ENCODE measurements at regions not wholly inside any gene's neighbourhood (a gene's known extent, or its start where the extent isn't known, plus 50 kb on each side); places are given as distances from the start of the nearest gene placed in this dataset.

DNA sequence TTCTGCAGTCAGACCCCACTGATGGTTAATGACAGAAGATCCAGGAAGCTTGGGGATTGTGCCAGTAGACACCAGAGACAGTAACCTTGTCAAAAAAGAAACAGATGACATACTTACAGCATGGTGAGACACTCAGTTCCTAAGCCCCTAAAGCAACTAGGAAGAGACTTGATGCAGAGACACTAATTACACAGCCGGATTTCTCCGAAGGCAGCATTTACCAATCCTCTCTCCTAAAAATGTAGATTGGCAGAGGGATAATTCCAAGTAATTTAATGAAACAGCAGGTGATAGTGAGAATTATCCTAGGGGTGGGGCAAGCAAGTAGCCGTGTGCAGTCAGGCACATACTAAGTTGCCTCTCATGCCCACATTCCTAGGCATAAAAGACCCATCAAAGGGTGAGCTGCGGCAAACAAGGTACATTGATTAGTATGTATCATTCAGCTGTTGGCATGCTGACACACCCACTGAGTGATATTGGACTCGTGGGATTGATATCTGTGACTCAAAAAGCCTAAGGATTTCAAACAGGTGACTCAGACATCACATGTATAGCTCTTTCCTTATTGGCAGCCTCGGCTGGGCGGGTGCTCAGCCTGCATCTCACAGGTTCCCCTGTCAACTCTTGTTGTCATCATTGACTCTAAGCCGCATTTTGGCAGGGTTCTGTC, 296.7 kb upstream of the ATP5MC3 start:
- Histone ChIP-seq H3K4me1 (no peaks in the 10 kb centered on the region), H3K27ac (no peak overlapping the region), H3K9me3 (no peaks in the 10 kb centered on the region), H3K36me3 (no peaks in the 10 kb centered on the region), H3K27me3 (no peaks in the 10 kb centered on the region), H3K4me3 (no peak overlapping the region)
- WGBS, 5 donors, result 57 to 83% (median 72%) methylated on average over 8 of the region's 8 CpGs
- TF ChIP-seq POLR2A (IDR thresholded peaks at IDR 0.05) (no peak), EP300 (IDR thresholded peaks at IDR 0.05) (no peak), POLR2AphosphoS5 (IDR thresholded peaks at IDR 0.05) (no peak)
- TF ChIP-seq, protein P1, sequence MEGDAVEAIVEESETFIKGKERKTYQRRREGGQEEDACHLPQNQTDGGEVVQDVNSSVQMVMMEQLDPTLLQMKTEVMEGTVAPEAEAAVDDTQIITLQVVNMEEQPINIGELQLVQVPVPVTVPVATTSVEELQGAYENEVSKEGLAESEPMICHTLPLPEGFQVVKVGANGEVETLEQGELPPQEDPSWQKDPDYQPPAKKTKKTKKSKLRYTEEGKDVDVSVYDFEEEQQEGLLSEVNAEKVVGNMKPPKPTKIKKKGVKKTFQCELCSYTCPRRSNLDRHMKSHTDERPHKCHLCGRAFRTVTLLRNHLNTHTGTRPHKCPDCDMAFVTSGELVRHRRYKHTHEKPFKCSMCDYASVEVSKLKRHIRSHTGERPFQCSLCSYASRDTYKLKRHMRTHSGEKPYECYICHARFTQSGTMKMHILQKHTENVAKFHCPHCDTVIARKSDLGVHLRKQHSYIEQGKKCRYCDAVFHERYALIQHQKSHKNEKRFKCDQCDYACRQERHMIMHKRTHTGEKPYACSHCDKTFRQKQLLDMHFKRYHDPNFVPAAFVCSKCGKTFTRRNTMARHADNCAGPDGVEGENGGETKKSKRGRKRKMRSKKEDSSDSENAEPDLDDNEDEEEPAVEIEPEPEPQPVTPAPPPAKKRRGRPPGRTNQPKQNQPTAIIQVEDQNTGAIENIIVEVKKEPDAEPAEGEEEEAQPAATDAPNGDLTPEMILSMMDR (IDR thresholded peaks at IDR 0.05), result no peak
- no peak for DNase-seq
- intact Hi-C loops (cut with DNase I; ENCODE audit: low total_unique reads), result no loop called here

DNA sequence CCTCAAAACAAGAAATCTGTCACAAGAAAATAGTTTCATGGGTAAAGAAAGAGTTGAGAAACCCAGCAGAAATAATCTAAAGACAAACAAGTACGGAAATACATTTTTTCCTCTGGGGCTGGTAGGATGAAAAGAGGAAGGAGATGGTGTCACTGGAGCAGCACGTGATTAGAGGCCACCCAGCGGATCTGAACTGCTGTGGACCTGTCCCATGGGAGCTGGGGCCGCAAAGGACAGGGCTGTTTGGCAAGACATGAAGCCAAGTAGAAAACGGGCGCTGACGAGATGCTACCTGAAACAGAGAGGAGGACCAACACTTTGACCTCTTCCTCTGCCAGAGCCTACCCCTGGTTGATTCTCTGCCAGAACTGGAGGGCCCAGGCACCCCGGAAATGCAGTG, 295.4 kb upstream of the ATP5MC3 start:
- H3K27ac ChIP-seq, result no peak overlapping the region
- no peaks in the 10 kb centered on the region for H3K36me3 ChIP-seq
- 70 to 84% (median 84%) methylated on average over 8 of the region's 8 CpGs for WGBS, 5 donors
- intact Hi-C loops (cut with DNase I; ENCODE audit: low total_unique reads), result no loop called here
- DNase-seq, result no peak
- H3K9me3 ChIP-seq, result no peaks in the 10 kb centered on the region
- TF ChIP-seq POLR2AphosphoS5 (IDR thresholded peaks at IDR 0.05) (no peak), EP300 (IDR thresholded peaks at IDR 0.05) (no peak), POLR2A (IDR thresholded peaks at IDR 0.05) (no peak)
- TF ChIP-seq, protein P1 (IDR thresholded peaks at IDR 0.05), result no peak
- no peaks in the 10 kb centered on the region for H3K27me3 ChIP-seq
- no peaks in the 10 kb centered on the region for H3K4me1 ChIP-seq
- no peak overlapping the region for H3K4me3 ChIP-seq

DNA sequence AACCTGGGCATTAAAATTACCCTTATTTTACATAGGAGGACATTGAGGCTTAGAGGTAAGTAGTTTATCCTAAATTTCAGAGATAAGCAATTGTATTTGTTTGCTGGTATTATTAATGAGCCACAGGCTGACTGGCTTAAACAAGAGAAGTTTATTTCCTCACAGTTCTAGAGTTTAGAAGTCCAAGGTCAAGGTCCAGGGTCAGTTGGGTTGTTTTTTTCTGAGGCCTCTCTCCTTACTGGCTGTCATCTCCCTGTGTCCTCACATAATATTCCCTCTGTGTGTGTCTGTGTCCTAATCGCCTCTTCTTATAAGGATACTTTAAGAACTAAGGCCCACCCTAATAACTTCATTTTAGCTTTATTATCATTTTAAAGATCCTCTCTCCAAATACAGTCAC, 294.9 kb upstream of the ATP5MC3 start:
- no peak for DNase-seq
- Histone ChIP-seq H3K4me1 (no peaks in the 10 kb centered on the region), H3K9me3 (no peaks in the 10 kb centered on the region), H3K36me3 (no peaks in the 10 kb centered on the region), H3K4me3 (no peak overlapping the region), H3K27me3 (no peaks in the 10 kb centered on the region), H3K27ac (no peak overlapping the region)
- intact Hi-C loops (cut with DNase I; ENCODE audit: low total_unique reads), result no loop called here
- 90 to 100% (median 93%) methylated on average over 1 of the region's 1 CpG for WGBS, 5 donors
- TF ChIP-seq, protein P1 (IDR thresholded peaks at IDR 0.05), result no peak
- TF ChIP-seq POLR2A (IDR thresholded peaks at IDR 0.05), result no peak
- no peak for TF ChIP-seq POLR2AphosphoS5 (IDR thresholded peaks at IDR 0.05)
- TF ChIP-seq EP300 (IDR thresholded peaks at IDR 0.05), result no peak

DNA sequence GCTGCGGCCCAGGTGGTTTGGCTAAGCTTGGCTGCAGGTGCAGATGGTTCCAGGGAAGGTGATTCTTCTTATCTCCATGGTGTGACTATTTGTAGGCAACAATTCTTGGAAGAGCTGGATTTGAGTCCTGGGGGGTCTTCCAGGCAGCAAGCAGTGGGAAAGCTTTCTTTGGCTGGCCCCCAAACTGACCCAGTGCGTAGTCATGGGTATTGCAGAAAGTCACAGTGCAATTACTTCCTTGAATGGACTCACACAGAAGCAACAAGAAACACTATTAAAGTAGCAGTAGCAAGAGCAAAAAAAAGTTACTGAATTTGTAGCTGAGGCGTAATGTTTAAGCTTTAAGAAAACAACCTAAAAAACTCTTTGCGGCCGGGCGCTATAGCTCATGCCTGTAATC, 293.6 kb upstream of the ATP5MC3 start:
- H3K36me3 ChIP-seq, result no peaks in the 10 kb centered on the region
- WGBS, 5 donors, result 88 to 99% (median 95%) methylated on average over 6 of the region's 6 CpGs
- H3K4me3 ChIP-seq, result no peak overlapping the region
- no peak for DNase-seq
- no peak overlapping the region for H3K27ac ChIP-seq
- no peaks in the 10 kb centered on the region for H3K4me1 ChIP-seq
- TF ChIP-seq POLR2AphosphoS5 (IDR thresholded peaks at IDR 0.05), result no peak
- TF ChIP-seq POLR2A (IDR thresholded peaks at IDR 0.05), result no peak
- TF ChIP-seq, protein P1 (IDR thresholded peaks at IDR 0.05), result no peak
- TF ChIP-seq EP300 (IDR thresholded peaks at IDR 0.05), result no peak
- no peaks in the 10 kb centered on the region for H3K9me3 ChIP-seq
- H3K27me3 ChIP-seq, result no peaks in the 10 kb centered on the region
- intact Hi-C loops (cut with DNase I; ENCODE audit: low total_unique reads), result no loop called here
